IMR-90 (cell line): ENCODE measurements at regions not wholly inside any gene's neighbourhood (a gene's known extent, or its start where the extent isn't known, plus 50 kb on each side); places are given as distances from the start of the nearest gene placed in this dataset.

Experiments
- CHD1 ChIP-seq: IDR thresholded peaks from 2 replicates; pipeline ENCODE4 v1.6.1; 2012; ENCODE audit warnings: low read depth, low read length, improper control_type of control experiment
- CTCF ChIP-seq: conservative IDR thresholded peaks from 2 replicates; pipeline ENCODE4 v1.5.1; 2012; ENCODE audit warnings: mild to moderate bottlenecking, low read depth, low read length, improper control_type of control experiment
- MAFK ChIP-seq: IDR thresholded peaks from 2 replicates; pipeline ENCODE4 v1.6.1; 2012; ENCODE audit warnings: low read depth, low read length, improper control_type of control experiment
- MAZ ChIP-seq: IDR thresholded peaks from 2 replicates; pipeline ENCODE4 v1.6.1; 2012; ENCODE audit warnings: low read depth, mild to moderate bottlenecking, low read length, improper control_type of control experiment, moderate library complexity, borderline replicate concordance
- MXI1 ChIP-seq: IDR thresholded peaks from 2 replicates; pipeline ENCODE4 v1.6.1; 2012; ENCODE audit warnings: low read depth, mild to moderate bottlenecking, low read length, moderate library complexity, borderline replicate concordance
- POLR2A ChIP-seq: IDR thresholded peaks from 2 replicates; pipeline ENCODE4 v1.6.1; 2012; ENCODE audit warnings: mild to moderate bottlenecking, low read depth, low read length
- RAD21 ChIP-seq: IDR thresholded peaks from 2 replicates; pipeline ENCODE4 v1.6.1; 2012; ENCODE audit warnings: low read length, improper control_type of control experiment
- RCOR1 ChIP-seq: IDR thresholded peaks from 2 replicates; pipeline ENCODE4 v1.6.1; 2012; ENCODE audit warnings: mild to moderate bottlenecking, low read length, improper control_type of control experiment; ENCODE audit not compliant: insufficient replicate concordance
- RFX5 ChIP-seq: IDR thresholded peaks from 2 replicates; pipeline ENCODE4 v1.8.0; 2012; ENCODE audit warnings: low read depth, mild to moderate bottlenecking, low read length, moderate library complexity
- TF ChIP-seq, protein P1 (sequence below): fragments of 150-350 bp; IDR thresholded peaks from 2 replicates; pipeline ENCODE4 v1.6.1; 2017; ENCODE audit warnings: mild to moderate bottlenecking, antibody characterized with exemption, low read length, low read depth

DNA sequence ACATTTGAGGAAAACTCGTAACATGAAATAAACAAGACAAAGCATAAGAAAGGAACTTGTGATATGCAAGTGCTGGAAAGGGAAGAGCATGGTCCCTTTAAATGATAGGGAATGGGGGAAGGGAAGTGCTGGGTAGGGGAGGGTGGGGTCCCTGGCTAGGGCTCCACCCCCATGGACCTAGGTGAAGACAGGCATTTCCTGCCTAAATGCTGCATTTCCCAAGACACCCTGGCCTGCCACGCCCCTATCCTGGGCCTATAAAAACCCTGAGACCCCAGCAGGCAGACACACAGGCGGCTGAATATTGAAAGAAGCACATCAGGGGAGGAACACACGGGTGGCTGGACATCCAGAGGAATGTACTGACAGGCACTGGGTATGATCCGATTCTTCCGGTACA is 499.9 kb downstream of the ZEB2 start:
- TF ChIP-seq POLR2A (no peak), MAFK (no peak), RAD21 (no peak), MXI1 (no peak), MAZ (no peak), RCOR1 (no peak), CTCF (no peak), CHD1 (no peak), RFX5 (no peak)
- TF ChIP-seq, protein P1, sequence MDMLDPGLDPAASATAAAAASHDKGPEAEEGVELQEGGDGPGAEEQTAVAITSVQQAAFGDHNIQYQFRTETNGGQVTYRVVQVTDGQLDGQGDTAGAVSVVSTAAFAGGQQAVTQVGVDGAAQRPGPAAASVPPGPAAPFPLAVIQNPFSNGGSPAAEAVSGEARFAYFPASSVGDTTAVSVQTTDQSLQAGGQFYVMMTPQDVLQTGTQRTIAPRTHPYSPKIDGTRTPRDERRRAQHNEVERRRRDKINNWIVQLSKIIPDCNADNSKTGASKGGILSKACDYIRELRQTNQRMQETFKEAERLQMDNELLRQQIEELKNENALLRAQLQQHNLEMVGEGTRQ, result no peak
